Body of pancreas (tissue), 4 donors: ENCODE measurements at regions not wholly inside any gene's neighbourhood (a gene's known extent, or its start where the extent isn't known, plus 50 kb on each side); places are given as distances from the start of the nearest gene placed in this dataset.

Source experiments
- ATAC-seq: fragments of 150-250 bp; one replicate; pipeline ENCODE4 v1.9.1; 2016
- DNase-seq, 4 donors: peaks; one replicate each; pipeline ENCODE4 v3.0.0-alpha.2; 2019
- H3K27ac ChIP-seq, 4 donors: fragments of 200-600 bp; sonication (generic); 1 replicate in 3 of 4; 2 replicates in 1 of 4; pipeline versions ENCODE4 v1.5.1 to v1.6.1; 2016 to 2019; ENCODE audit warnings: mild to moderate bottlenecking in 1 of 4, mixed read lengths in 1 of 4, moderate library complexity in 1 of 4
- H3K27me3 ChIP-seq, 2 donors: fragments of 200-600 bp; sonication (generic); one replicate each; pipeline ENCODE4 v1.6.0; 2016; ENCODE audit warnings: mild to moderate bottlenecking in 1 of 2
- H3K36me3 ChIP-seq, 2 donors: fragments of 200-600 bp; sonication (generic); replicated peaks in 1 of 2; 2 replicates each; pipeline ENCODE4 v1.5.1; 2016; ENCODE audit warnings: low read depth in 2 of 2; ENCODE audit not compliant: insufficient read depth in 1 of 2
- H3K4me1 ChIP-seq: fragments of 200-600 bp; sonication (generic); one replicate; pipeline ENCODE4 v1.6.0; 2016
- H3K4me3 ChIP-seq, 2 donors: fragments of 200-600 bp; sonication (generic); 1 replicate in 1 of 2; 2 replicates in 1 of 2; pipeline ENCODE4 v1.5.1; 2016 to 2019
- H3K9me3 ChIP-seq, 3 donors: fragments of 200-600 bp; sonication (generic); 1 replicate in 2 of 3; 2 replicates in 1 of 3; pipeline ENCODE4 v1.5.1; 2016
- POLR2A ChIP-seq, 3 donors: fragments of 450-650 bp; IDR thresholded peaks; one replicate each; pipeline ENCODE4 v1.6.1; 2016; ENCODE audit warnings: antibody characterized with exemption in 3 of 3, mild to moderate bottlenecking in 2 of 3
- WGBS, 2 donors: methylation state at CpG; one replicate each; pipeline ENCODE4 v1.1.5; 2017; 5-methylcytosine and 5-hydroxymethylcytosine counted together
- intact Hi-C: fragments of 100-400 bp; cut with DNase I; formaldehyde crosslinking; loops from one replicate; pipeline ENCODE4 v1.15.1; 2023
- TF ChIP-seq, protein P1 (sequence below), 7 experiments: fragments of 450-650 bp in 4 of 7; fragments of 200-600 bp in 3 of 7; sonication (generic) in 3 of 7; IDR thresholded peaks; one replicate each; pipeline ENCODE4 v1.5.1; 2016 to 2019; ENCODE audit warnings: antibody characterized with exemption in 7 of 7

DNA sequence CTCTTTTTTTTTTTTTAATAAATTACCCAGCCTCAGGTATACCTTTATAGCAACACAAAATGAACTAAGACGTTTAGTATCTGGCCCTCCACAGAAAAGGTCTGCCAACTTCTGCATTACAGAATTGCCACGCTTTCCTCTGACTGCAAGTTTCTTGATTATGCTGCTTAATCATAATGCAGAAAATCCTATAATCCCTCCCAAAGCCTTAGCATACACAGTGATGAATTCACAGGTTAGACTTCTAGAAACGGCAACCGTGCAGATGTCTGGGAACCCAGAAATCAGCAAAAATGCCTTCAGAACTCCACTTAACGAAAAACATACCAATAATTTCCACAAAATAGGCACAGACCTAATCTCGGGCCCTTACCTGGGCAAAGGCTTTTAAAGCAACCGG, 144.7 kb upstream of the FRMD4B start:
- Histone ChIP-seq H3K4me1 (peaks cover 8% of the 10 kb centered on the region), H3K27me3 (no peaks in the 10 kb centered on the region), H3K36me3 (no peaks in the 10 kb centered on the region), H3K9me3 (no peaks in the 10 kb centered on the region), H3K27ac (no peak overlapping the region), H3K4me3 (no peak overlapping the region)
- ATAC-seq (no peak), DNase-seq (no peak)
- intact Hi-C loops = no loop called here
- TF ChIP-seq, protein P1, sequence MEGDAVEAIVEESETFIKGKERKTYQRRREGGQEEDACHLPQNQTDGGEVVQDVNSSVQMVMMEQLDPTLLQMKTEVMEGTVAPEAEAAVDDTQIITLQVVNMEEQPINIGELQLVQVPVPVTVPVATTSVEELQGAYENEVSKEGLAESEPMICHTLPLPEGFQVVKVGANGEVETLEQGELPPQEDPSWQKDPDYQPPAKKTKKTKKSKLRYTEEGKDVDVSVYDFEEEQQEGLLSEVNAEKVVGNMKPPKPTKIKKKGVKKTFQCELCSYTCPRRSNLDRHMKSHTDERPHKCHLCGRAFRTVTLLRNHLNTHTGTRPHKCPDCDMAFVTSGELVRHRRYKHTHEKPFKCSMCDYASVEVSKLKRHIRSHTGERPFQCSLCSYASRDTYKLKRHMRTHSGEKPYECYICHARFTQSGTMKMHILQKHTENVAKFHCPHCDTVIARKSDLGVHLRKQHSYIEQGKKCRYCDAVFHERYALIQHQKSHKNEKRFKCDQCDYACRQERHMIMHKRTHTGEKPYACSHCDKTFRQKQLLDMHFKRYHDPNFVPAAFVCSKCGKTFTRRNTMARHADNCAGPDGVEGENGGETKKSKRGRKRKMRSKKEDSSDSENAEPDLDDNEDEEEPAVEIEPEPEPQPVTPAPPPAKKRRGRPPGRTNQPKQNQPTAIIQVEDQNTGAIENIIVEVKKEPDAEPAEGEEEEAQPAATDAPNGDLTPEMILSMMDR (IDR thresholded peaks at IDR 0.05) = no peak
- no peak for TF ChIP-seq POLR2A (IDR thresholded peaks at IDR 0.05)
- WGBS, 2 donors = 73% methylated on average over 7 of the region's 7 CpGs

DNA sequence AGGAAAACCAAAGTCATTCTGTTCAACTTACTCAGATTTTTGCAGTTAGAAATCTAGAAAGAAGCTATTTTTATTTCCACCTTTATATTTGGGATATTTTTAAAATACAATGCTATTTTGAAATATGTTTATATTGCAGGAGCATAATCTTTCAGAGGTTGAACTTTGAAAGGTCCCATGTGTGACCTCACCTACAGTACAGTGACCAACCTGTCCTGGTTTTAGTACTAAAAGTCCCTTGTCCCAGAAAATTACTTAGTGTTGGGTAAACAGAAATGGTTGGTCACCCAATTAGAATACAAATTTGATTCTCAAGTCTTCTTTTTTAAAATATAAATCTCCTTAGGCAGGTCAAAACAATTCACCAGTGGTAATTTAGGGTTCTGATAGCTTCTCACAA, 141.6 kb upstream of the FRMD4B start:
- Histone ChIP-seq H3K4me3 (no peak overlapping the region), H3K36me3 (no peaks in the 10 kb centered on the region), H3K27ac (no peak overlapping the region), H3K27me3 (no peaks in the 10 kb centered on the region), H3K4me1 (peaks cover 6% of the 10 kb centered on the region), H3K9me3 (no peaks in the 10 kb centered on the region)
- TF ChIP-seq POLR2A (IDR thresholded peaks at IDR 0.05) = no peak
- TF ChIP-seq, protein P1 (IDR thresholded peaks at IDR 0.05) = no peak
- intact Hi-C loops = no loop called here
- DNase-seq = no peak
- ATAC-seq = no peak

DNA sequence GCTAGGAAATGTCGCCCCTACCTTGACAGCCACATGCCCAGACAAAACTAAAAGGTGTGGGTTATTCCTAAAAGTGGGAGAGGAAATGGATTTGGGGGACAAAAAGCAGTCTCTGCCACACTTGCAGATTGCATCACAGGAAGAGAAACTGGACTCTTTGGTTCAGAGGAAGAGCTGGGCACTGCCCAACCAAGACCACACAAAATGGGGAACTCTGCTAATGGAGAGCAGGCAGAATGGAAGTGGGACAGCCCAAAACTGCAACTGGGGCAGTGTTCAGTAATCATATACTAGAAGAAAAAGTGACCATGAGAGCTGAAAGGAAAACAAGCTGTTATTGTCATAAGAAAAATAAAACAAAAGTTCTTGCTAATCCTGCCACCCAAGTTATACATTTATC, 138.9 kb upstream of the FRMD4B start:
- H3K4me3 ChIP-seq = no peak overlapping the region
- H3K27me3 ChIP-seq = no peaks in the 10 kb centered on the region
- no peaks in the 10 kb centered on the region for H3K36me3 ChIP-seq
- 50 to 75% methylated on average over 1 of the region's 1 CpG for WGBS, 2 donors
- TF ChIP-seq, protein P1 (IDR thresholded peaks at IDR 0.05) = no peak
- no peak for TF ChIP-seq POLR2A (IDR thresholded peaks at IDR 0.05)
- H3K4me1 ChIP-seq = peaks cover 6% of the 10 kb centered on the region
- no peak overlapping the region for H3K27ac ChIP-seq
- ATAC-seq = no peak
- intact Hi-C loops = no loop called here
- H3K9me3 ChIP-seq = no peaks in the 10 kb centered on the region
- peak in 1 of 4 donors; percentile 15 for DNase-seq

DNA sequence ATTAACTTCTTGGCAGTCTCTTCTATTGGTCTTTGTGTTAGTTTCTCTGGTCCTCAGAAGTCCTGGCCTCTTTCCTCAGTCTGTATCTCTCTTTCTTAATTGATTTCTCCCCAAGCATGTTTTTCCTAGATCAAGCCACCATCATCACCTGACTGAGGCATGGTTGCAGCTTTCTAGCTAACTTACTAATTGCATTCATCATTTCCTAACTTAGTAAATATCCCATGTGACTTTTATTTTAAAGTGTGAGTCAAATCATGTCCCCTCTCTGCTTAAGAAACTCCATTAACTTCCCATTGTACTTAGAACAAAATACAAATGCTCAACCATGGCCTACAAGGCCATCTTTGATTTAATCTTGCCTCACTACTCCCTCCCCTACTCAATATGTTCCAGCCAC, 135.4 kb upstream of the FRMD4B start:
- H3K36me3 ChIP-seq = no peaks in the 10 kb centered on the region
- H3K27ac ChIP-seq = no peak overlapping the region
- intact Hi-C loops = no loop called here
- no peak for DNase-seq
- TF ChIP-seq POLR2A (IDR thresholded peaks at IDR 0.05) = no peak
- TF ChIP-seq, protein P1 (IDR thresholded peaks at IDR 0.05) = no peak
- peaks cover 6% of the 10 kb centered on the region for H3K4me1 ChIP-seq
- no peaks in the 10 kb centered on the region for H3K27me3 ChIP-seq
- no peak overlapping the region for H3K4me3 ChIP-seq
- no peak for ATAC-seq
- no peaks in the 10 kb centered on the region for H3K9me3 ChIP-seq

DNA sequence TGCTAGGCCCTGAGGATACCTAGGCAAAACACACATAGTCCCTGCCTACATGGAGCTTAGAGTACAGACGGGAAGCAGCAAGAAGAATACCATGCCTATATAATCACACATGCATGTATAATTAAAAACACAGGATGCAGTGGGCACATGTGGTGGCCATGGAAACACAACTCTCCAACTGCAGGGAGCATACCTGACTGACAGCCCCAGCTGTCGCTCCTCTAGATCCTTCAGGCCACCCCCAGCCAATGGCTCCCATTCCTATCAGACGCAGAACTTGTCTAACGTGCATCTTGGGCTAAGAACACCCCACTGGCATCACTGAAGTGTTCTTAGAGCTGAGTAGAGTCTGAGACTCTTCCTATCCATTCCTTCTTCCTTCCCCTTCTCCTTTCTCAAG, 125.5 kb upstream of the FRMD4B start:
- H3K9me3 ChIP-seq = no peaks in the 10 kb centered on the region
- no peak overlapping the region for H3K27ac ChIP-seq
- 82 to 83% methylated on average over 4 of the region's 4 CpGs for WGBS, 2 donors
- no peaks in the 10 kb centered on the region for H3K4me1 ChIP-seq
- DNase-seq (no peak), ATAC-seq (no peak)
- intact Hi-C loops = no loop called here
- H3K27me3 ChIP-seq = no peaks in the 10 kb centered on the region
- no peaks in the 10 kb centered on the region for H3K36me3 ChIP-seq
- TF ChIP-seq, protein P1 (IDR thresholded peaks at IDR 0.05) = no peak
- TF ChIP-seq POLR2A (IDR thresholded peaks at IDR 0.05) = no peak
- no peak overlapping the region for H3K4me3 ChIP-seq
